Mammary epithelial cell (primary cell): ENCODE measurements at regions not wholly inside any gene's neighbourhood (a gene's known extent, or its start where the extent isn't known, plus 50 kb on each side); places are given as distances from the start of the nearest gene placed in this dataset.

Source experiments
- EZH2 ChIP-seq: IDR thresholded peaks from 2 replicates; pipeline ENCODE4 v1.6.1; 2012; ENCODE audit warnings: low read length, inconsistent platforms, borderline replicate concordance
- TF ChIP-seq, protein P1 (sequence below), 2 donors: IDR thresholded peaks in 1 of 2; conservative IDR thresholded peaks in 1 of 2; 2 replicates each; pipeline ENCODE4 v1.5.1; 2011 to 2012; ENCODE audit warnings: inconsistent platforms in 2 of 2, low read length in 2 of 2, mild to moderate bottlenecking in 2 of 2, control low read depth in 1 of 2, low read depth in 1 of 2; ENCODE audit not compliant: insufficient read depth in 1 of 2; ENCODE audit errors: extremely low read depth in 1 of 2

DNA sequence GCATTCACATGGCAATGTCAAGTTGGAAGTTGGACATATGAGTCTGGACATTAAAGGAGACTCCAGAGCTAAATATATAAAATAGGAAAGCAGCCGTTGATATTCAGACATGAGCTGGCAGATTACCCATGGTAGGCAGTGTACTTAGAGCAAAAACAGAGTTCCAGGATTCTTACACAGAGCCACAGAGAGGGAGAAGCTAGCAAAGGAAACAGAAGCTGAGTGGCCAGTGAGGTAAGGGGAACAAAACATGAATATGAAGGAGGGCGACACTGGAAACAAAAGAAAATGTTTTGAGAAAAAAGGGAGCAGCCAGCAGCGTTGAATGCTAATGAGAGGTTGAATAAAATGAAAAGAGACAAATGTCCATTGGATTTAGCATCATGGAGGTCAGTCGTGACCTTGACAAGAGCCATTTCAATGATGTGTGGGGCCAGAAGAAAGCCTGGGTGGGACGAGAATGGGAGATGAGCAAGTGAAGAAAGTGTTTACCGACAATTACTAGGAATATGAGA lies 198.4 kb downstream of the POU4F1 start:
- TF ChIP-seq, protein P1, sequence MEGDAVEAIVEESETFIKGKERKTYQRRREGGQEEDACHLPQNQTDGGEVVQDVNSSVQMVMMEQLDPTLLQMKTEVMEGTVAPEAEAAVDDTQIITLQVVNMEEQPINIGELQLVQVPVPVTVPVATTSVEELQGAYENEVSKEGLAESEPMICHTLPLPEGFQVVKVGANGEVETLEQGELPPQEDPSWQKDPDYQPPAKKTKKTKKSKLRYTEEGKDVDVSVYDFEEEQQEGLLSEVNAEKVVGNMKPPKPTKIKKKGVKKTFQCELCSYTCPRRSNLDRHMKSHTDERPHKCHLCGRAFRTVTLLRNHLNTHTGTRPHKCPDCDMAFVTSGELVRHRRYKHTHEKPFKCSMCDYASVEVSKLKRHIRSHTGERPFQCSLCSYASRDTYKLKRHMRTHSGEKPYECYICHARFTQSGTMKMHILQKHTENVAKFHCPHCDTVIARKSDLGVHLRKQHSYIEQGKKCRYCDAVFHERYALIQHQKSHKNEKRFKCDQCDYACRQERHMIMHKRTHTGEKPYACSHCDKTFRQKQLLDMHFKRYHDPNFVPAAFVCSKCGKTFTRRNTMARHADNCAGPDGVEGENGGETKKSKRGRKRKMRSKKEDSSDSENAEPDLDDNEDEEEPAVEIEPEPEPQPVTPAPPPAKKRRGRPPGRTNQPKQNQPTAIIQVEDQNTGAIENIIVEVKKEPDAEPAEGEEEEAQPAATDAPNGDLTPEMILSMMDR (conservative IDR thresholded peaks at IDR 0.05 in 1 of 2, IDR thresholded peaks at IDR 0.05 in 1 of 2; ENCODE audit: extremely low read depth in 1 of 2, insufficient read depth in 1 of 2, low read depth in 1 of 2, low read length in 2 of 2) = no peak
- TF ChIP-seq EZH2 = no peak
